ENCODE measurements at regions not wholly inside any gene's neighbourhood (a gene's known extent, or its start where the extent isn't known, plus 50 kb on each side); places are given as distances from the start of the nearest gene placed in this dataset.

DNA sequence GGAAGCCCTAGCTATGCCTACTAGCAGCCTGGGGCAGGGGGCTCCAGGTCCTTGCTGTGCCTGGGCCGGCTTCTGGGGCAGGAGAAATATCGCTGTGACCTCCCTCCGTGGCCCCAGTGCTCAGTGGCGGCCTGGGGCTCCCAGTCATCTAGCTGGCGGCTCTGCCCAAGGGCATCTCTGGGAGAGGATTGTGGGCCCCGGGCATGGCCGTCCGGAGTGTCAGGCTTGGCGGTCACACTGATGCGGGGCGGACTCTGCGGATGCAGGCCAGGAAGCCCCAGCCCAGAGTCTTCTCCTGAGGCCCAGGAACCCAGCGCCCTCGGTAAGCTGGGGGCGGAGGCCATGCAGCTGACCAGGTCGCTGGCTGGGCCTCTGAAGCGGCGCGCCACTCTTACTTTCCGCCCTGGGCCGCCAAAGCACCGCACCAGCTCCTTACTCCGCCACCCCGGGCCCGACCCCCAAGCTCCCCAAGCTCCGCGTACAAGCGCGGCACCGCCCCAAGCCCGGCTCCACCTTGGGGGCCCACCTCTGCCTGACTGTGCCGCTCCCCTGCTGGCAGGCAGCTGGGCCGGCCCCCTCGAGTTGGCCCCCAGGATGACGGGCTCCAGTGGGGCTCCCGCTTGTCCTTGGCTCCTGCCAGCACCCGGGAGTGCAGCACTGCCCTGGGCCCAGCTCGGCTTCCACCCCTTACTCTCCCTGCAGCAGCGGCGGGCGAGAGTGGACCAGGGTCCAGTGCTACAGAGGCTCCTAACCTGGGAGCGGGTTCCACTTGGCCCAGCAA, 720.0 kb downstream of the PCDH18 start:
- FAIRE-seq: no peak

DNA sequence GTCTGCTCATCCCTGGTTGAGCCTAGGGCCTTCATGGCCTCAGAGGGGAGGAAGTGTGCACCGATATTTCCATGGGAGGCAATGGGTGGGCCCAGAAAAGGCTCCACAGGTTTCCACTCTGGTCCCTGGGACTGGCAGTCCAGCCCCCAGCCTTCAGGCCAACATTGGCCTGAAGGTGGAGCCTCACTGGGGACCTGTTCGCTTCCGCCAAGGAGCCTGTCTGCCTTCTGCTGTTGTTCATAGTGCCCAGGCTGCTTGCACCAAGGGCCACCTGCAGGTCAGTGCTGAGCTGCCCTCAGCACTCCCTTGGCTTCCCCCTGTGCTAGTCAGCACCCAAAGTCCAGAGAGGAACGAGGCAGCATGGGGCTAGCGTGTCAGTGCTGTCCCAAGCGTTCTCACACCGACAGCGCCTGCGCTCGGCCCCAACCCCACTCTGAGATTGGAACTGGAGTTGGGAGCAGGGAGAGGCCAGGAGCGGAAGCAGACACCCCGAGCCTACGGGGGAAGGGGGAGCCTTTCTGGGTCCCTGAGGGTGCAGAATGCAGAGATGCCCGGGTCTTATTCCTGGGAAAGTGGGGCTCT, 720.7 kb downstream of the PCDH18 start:
- no peak for FAIRE-seq

DNA sequence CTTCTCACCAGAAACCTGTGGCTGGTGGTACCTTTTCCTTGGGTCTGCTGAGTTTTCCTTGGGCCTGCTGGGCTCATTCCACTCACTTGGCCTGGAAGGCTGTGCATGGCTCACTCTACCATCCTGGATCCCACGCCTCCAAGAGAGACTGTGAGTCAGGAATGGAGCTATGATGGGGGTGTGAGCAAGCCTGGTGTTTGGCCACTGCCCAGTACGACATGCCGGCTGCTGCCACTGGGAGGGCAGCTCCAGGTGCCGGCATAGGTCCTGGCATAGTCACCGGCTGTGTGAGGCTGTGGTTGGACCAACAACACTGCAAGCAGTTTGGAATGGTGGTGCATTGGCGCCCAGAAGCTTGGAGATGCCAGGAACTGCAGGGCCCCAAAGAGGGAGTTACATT, 721.7 kb downstream of the PCDH18 start:
- no peak for FAIRE-seq

DNA sequence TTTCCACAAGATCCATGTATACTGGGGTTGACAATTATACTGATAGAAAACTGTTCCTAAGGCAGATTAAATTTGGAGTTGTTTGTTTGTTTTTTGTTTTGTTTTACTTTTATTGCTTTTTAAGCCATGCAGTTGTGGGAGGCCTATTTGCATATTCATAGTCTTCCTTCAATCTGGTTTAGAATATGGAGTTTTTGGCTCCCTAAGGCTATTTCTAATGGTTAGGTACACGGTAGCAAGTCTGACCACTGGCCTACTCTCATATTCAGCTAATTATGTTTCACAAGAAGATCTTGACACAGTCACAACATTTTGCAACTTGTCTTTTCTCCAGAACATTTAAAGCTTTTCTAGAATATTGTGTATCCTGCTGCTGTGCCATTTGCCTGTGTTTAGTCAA, 725.5 kb downstream of the PCDH18 start:
- no peak for FAIRE-seq

DNA sequence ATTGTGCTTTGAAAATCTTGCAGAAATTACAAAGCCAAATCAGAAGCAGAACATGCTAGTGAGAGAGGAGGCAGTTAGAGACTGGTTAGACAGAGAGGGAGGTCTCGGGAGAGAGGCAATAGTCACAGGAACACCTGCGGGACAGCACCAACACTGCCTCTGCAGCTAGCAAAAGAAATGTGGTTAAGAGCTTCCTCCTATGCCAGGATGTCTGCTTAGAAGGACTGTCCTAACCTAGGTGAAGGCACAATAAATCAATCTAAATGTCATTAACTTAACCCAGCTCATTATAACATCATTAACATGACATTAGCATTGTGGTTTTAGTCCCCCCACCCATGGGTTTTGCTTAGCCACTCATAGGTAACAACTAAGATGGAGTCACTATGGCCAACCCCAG, 726.7 kb downstream of the PCDH18 start:
- FAIRE-seq: no peak

DNA sequence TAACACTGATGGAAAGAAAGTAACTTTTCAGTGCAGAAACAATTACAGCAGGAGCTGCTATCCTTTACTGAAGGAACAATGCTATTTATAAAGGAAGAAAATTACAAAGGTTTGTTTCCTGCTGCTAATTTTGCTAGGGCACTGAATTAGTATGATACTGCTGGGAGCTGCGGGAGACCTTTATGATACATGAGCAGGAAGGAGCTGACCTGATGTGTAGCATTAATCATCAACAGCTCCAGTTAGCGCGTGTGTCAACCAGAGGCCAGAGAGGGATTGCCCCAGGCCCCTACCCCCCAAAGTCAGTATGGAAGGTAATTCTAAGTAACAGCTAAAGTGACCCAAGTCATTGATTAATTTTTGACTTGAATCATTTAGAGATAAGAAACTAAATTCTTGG, 728.9 kb downstream of the PCDH18 start:
- FAIRE-seq: no peak

DNA sequence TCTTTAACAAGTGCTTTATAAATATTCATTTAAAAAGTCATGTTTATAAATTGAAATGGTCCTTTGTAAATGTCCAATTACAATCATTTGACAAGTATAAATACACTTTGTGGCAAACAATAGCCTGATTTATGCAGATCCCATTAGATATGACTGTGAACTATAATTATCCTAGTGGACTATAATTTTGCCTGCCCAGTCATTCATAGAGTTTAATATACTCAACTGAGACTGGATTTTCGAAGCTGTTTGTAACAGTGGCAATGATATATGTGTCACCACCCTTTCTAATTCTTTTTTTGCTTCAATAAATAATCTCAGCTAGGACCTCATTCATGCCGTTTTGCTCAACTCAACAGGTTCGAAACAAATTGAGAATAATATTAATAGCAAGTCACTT, 732.0 kb downstream of the PCDH18 start:
- no peak for FAIRE-seq

DNA sequence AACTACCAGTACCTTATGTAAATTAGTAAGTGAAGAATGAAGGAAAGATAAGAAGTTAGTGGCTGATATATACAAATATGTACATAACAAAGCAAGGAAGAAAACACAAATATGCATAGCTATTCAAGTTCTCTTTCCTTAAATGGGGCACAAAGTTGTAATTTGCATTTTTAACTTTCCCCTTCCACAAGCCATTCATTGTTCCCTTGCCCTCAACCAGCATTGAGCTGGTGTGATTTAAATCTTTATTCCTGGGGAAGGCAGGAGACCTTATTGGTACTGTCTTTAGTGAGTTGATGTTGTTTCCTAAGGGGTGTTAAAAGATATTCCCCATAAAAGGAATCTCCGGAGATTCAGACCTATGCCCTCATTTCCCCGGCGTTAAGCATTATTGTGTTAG, 735.3 kb downstream of the PCDH18 start:
- no peak for FAIRE-seq

DNA sequence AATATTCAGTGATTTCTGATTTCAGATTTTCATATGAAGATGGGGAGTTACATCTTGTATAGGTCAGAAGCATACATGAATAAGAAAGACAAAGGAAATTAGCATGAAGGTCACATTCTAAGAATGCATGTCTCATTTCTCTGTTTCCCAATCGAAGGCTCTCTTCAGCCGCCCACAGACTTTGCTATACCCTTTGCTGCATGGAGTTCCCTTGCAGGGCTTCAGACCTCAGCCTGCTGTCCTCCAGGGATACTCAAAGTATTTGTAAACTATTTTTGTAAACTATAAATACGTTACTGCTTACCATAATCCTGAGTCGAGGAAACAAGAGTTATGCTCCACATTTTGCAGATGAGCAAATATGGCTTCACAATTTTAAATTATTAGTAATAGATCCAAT, 738.4 kb downstream of the PCDH18 start:
- FAIRE-seq: no peak

DNA sequence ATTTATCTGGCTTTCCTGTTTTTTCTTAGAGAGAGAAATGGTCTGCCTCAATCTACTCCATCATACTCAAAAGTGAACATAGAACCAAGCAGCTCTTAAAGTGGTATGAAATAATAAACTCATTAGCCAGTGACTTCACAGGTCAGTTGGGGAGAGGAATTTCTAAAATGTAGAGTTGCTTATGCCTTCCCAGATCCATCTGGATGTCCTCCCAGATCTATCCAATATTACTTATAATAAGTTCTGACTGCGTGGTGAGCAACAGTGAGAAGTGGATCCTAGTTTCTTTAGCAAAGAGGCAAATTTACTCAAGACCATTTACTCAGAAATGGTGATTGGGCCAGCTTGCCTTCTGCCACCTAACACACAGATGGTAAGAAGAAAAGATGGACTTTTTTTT, 748.0 kb downstream of the PCDH18 start:
- no peak for FAIRE-seq

DNA sequence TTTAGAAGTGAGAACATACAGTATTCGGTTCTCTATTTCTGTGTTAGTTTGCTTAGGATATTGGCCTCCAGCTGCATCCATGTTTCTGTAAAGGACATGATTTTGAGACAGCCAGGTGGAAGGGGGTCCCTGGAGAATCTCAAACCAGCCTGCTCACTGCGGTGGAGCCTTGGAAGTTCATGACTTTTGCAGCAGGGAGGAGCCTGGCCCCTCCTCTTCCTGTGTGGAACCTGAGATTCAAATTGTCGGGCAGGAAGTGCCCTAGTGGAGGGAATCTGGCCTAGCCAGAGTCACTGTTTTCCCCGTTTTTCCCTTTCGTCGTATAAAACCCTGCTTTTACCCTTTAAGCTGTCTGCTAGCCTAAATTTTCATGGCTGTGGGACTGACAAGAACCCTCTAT, 762.6 kb downstream of the PCDH18 start:
- FAIRE-seq: no peak

DNA sequence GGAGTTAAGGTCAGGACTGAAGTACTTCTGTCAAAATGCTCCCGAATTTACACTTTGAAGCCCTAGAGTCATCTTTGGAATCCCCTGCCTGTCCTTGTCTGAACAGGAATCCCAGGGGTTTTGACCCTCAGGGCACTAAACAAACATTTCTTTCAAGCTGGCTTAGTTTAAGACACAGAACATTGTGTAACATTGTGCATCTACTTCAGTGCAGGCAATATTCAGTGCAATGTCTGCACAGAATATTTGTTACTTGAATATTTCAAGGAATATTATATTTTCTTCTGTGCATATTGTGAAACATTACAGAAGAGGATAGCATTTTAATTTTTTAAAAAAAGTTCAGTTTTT, 763.4 kb downstream of the PCDH18 start:
- FAIRE-seq: no peak

DNA sequence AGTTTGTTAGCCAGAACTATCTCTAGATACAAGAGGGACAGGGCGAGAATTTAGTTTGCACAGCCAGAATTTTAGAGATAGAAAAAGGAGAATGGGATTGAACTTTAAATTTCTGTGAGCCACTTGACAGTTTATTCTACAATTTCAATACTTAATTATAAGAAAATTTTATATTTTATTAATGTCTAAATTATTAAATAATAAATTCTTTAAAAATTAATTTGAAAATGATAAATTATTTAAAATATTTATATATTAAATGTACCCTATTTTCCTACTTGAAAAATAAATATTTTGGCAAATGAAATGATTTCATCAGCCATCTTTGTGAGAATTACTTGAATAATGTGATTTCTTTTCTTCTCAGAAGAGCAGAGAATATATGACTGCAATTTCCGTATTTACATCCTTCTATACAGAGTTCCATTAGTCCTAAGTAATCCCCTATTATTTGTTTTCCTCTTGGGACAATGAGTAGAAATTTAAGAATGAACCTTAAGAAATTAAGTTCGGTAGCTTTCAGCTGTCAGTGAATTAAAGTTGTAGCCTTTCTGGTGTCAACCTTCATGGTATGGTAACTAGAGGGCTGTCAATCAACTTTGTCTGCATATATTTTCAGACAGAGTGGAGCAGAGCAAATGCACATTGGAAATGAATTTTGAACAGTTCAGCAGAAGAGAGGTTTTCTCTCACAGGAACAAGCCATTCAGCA, 763.9 kb downstream of the PCDH18 start:
- FAIRE-seq: peak; percentile 81

DNA sequence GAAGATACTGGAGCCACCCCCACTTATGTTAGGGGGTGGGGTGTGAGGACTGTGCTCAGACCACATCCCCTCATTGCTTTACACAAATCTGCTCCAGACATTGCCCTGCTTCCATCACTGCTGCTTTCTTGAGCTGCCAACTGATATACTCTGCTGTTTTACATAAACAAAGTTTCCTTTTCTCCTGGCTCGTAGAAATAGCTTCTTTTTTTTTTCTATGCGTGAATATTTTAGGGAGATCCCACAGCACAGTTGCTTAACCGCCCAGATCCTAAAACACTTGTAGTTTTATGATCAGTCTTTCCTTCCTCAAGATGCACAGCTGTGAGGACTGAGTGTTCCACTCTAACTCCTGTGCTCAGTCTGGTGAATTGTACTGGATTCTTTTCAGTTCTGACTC, 768.4 kb downstream of the PCDH18 start:
- FAIRE-seq: no peak

DNA sequence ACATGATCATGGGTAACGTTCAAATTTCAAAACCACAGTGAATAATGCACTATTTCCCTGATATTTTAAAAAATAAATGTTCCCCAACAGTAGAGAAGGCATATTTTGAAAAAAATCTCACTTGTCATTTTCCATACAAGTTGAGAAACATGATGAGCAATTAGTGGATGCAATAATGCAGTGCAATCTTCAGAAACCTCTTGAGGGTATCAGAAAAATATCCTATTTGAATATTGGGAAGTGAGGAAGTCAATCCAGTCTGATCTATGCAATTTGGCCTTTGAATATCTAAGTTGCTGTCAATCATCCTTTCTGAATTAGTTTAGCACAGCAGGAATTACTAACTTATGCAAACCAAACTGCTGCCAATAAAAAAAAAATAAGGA, 776.8 kb downstream of the PCDH18 start:
- no peak for FAIRE-seq

DNA sequence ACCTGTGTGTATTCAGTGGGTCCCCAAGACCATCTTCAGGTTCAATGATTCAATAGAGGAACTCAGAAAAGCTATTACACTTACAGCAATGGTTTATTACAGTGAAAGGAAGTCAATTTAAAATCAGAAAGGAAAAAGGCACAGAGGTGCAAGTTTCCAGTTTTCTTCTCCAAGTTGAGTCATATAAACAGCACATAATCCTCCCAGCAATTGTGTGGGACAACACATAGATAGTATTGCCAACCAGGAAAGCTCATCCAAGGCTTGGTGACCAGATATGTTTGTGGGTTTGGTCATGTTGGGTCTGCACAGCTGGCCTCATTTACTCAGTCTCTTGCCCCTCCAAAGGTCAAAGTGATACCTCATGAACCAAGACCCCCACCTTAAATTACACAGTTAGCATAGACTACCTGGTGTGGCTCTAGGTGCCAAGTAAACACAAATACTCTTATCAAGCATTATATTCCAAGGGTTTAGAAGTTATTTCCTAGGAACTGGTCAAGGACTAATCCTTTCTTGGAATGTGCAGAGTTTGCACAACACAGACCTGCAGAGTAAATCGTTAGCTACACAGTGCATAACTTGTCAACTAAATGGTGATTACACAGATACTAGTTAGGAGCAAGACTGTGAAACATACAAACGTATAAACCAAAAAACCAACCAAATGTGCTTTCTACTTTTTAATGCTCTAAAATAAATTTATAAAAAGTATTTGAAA, 777.3 kb downstream of the PCDH18 start:
- no peak for FAIRE-seq

DNA sequence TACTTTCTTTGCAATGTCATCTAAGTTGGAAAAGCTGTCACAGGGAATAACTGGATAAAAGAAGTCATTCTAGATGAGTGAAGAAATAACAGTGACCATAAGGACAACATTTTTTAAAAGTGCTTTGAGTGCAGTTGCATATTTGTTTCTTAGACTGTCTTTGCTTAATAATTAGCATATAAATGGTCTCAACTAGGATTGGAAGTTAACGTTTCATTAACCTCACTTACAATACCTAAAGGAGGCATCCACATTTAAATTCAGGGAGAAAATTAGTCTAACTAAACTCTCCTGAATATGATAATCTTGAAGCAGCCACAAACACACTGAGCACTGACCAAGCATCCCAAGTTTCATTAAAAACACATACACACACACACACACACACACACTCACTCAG, 780.7 kb downstream of the PCDH18 start:
- no peak for FAIRE-seq

DNA sequence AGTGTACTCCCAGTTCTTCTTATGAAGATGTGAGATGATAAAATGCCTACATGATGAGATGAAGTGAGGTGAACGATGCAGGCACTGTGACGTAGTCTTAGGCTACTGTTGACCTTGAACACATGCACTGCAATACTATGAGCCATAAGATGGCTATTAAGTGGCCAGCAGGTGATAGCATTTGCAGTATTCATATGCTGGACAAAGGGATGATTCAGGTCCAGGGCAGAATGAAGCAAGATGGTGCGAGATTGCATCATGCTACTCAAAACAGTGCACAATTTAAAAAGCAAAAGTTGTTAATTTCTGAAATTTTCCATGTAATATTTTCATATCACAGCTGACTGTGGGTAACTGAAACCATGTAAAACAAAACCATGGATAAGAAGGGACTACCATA, 781.4 kb downstream of the PCDH18 start:
- no peak for FAIRE-seq

DNA sequence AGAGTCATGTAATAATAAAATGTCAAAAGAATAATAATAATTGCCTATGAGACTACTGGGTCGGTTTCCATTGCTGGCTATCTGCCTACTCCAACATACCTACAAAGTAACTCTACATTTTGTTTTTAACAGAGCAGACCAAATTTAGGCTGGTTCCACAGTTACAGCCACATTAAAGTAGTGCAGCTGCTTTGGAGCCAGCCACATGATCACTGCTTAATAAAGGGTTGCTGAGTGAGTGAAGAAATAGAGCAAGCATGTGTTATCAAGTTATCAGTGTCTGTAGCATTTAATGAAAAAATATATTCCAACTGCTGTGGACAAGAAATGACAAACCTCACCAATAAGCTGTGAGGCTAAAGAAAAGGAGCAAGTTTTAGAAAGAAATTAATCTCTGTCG, 782.3 kb downstream of the PCDH18 start:
- no peak for FAIRE-seq

DNA sequence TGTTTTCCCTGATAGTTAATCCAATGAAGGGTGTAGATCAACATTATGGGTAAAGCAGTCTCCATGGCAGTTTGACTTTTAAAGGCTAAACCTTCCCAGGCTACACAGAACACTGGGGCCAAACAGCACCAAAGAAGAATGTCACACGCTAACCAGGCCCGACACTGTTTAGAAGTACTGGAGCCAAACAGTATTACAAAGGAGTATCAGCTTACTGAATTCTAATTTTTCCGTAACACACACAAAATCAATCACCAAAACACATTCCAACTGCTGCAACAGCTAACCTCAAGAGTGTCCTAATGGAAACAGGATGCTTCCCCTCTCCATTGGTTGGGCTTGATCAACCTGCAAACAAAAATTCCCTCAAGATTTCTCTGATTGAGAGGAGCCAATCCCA, 783.5 kb downstream of the PCDH18 start:
- FAIRE-seq: no peak

DNA sequence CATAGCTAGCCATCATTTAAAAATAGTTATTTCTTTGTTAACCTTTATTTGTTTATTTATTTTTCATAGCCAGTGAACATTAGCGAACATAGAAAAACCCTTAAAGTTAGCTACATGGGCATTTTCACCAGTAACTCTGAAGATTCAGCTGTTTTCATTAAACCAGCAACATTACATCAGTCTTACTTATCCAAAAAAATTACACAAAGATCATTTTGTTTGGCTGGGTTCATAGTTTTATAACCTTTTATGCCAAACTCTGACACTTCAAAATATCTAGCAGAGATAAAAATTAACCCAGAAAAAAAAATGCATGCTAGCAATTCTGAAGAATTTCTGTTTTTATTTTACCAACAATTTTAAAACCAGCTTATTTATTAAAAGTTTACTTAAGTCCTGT, 784.1 kb downstream of the PCDH18 start:
- FAIRE-seq: no peak

DNA sequence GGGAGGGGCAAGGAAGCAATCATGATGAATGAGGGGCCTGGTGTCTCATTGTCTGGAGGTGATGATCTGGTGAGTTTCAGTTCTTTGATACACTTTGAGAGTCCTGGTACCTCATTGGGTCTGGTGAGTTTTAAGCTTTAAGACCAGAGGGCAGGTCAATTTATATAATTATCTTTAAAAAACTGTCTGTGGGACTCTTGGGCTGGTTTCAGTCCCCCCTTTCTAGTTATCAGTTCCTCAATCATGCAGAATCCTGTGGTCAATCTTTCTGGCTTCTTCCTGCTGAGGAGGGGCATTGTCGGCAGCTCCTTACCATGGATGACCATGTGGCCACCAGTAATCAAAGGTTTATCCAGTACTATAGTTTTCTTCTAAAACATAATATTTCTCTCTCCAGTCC, 789.1 kb downstream of the PCDH18 start:
- no peak for FAIRE-seq

DNA sequence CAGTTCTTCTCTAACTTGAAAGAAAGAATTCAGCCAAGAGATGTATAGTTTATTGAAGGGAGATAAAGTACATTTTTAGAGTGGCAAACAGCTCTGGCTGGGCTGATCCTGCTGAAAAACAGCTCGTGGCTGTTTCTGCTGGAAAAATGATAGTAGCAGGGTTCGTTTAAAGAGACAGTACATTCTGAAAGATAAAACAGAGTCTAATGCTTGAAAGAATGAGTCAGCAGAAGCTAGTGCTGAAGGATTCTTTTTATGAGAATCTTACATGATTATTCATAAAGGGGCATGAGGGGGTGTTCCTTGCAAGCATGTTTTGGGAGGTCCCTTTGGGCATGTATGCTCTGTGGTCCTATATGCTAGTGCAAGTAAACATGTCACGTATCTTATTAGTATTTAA, 790.0 kb downstream of the PCDH18 start:
- FAIRE-seq: no peak

DNA sequence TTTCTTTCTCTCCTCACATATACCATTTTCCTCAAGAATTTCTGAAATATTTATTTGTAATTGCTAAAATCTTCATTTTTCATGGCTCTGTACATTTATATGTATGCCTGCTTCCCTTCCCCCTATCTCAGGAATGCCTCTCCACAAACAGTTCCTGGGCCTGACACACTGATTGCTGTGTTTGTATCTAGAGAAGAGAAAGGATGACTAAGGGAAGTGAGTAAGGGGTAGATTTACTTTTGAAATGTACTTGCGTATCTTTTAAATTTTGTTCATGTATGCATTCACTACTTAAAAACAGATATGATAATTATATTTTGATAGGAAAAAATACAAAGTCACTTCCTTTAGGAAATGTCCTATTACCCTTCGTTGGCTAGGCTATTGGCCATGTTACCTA, 790.8 kb downstream of the PCDH18 start:
- FAIRE-seq: no peak
